GM21737 (cell line): ENCODE measurements at regions not wholly inside any gene's neighbourhood (a gene's known extent, or its start where the extent isn't known, plus 50 kb on each side); places are given as distances from the start of the nearest gene placed in this dataset.
A peak's percentile ranks its signal among the peaks of the same experiment; 100 is the strongest.

Experiments used
- ATAC-seq: cut with Tn5 transposase; IDR thresholded peaks from one replicate; pipeline ENCODE4 v1.9.1; 2021; ENCODE audit warnings: mild to moderate bottlenecking, moderate library complexity; ENCODE audit not compliant: unreplicated experiment

DNA sequence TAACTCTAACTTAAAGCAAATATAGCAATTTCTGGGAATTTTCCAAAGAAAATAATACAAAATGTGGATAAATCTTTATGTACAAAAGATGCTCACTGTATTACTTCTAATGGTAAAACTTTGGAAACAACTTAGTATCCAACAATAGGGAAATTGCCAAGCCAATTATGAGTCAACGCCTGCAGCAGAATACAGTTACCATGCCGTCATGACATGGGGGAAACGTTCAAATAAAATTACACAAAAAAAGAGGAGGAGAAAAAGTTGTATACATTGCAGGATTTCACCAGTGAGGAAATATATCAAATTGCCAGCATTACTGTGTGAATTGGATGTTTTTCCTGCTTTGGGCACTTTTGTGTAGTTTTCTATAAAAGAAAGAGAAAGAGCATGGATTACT, 469.6 kb downstream of the SOX9 start:
- ATAC-seq: no peak

DNA sequence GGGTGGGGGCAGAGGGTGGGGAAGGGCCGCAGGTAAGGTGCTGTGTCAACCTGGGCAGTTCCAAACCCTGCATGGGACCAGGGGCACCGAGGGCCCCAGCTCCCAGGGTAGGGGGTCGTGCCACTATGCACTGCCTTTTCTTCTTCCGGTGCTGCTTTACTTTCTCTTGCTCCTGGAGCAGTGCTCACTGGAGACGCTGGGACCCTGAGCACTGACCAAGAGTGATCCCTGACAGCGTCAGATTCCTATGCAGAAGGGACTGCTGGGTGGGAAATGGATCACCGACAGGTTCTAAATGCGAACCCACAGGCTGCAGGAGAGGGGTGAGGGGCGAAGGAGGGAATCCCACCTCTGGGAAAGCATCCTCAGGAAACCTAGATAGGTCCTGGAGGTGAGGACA, 470.1 kb downstream of the SOX9 start:
- no peak for ATAC-seq

- ATAC-seq: no peak
These were observed 470.7 kb downstream of the SOX9 start for GRCh38 chr17:72591289-72592241.

DNA sequence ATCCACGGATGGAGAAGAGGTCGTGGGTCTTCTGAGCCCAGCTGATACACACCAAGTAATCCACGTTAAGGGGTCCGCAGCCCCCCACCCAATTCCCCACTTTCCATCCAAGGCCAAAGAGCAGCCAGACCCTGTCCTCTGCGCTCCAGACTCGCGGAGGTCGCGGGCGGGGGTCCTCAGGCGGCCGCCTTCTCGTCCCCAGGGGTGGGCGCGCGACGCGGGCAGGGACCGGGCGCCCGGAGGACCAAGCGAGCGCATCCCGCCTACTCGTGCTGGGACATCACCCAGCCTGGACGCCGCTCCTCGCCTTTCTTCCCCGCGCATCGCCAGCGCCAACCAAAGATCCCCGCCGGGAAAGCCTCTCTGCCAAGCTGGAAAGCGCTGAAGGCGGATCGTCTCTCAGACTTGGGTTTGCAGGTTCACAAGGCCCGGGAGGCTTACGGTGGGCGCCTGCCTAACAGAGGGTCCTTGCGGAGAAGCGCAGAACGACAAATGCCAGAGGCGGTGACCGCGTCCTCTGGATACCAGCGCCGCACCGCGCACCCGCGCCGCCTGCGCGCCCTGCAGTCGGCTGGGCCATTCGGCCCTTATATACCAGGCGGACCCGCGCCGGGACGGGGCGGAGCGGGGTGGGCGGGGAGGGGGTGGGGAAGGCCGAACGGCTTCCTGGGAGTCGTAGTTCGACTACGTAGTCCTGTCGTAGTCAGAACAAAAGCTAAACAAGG, 471.6 kb downstream of the SOX9 start:
- peak; percentile 59 for ATAC-seq

DNA sequence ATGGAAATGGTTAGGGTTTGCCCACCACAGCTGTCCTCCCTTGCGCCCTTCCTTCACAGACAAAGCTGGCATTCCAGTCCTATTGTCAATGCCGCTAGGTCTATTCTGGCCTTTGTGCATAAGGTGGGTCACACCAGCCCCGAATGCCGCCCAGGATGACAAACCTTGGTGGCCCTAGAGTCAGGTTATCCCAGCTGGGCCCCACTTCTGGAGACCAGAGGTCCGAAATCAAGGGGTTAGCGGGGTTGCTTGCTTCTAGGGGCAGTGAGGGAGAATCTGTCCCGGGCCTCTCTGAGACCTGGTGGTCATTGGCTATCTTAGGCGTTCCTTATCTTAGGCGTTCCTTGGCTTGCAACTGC, 472.1 kb downstream of the SOX9 start:
- no peak for ATAC-seq

GRCh38 chr17:72594248-72594647, 473.4 kb downstream of the SOX9 start:
- no peak for ATAC-seq
